Superior temporal gyrus (tissue), 1 donor: ENCODE measurements at regions not wholly inside any gene's neighbourhood (a gene's known extent, or its start where the extent isn't known, plus 50 kb on each side); places are given as distances from the start of the nearest gene placed in this dataset.

ENCODE experiments used
- DNase-seq: peaks from one replicate; pipeline ENCODE4 v3.0.0-alpha.2; 2016; ENCODE audit errors: extremely low spot score

DNA sequence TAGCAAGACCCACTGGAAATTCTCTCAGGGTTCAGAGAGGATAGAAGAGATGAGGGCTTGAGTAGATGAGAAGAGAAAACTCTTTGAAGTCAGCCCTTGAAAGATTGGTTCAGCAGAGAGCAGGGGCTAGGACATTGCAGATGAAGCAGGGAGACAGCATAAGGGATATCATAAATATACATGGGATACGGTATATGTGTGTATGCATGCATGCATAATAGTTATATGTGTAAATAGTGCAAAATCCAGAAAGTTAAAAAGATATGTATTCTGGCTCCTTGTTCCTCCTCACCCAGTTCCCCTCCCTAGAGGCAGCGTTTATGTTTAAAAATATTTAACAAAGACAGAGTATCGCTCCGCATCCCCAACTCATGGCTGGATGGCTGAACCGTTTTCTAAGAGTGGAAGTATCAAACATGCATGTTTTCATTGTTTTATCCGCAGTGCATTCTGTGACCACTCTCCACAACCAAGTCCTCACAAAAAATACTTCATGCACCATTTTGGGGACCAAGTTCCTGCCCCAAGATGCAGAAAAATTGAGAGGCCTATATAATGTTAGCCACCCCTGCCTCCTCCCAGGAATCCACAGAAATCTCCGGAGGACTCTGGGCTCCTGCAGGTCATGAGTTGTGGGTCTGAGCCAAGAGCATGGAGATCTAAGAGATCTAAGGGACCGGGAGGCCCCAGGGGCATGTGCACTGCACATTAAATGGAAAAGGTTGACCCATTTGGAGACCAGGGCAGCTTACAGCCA, 119.5 kb downstream of the MTX3 start:
- DNase-seq, result no peak

DNA sequence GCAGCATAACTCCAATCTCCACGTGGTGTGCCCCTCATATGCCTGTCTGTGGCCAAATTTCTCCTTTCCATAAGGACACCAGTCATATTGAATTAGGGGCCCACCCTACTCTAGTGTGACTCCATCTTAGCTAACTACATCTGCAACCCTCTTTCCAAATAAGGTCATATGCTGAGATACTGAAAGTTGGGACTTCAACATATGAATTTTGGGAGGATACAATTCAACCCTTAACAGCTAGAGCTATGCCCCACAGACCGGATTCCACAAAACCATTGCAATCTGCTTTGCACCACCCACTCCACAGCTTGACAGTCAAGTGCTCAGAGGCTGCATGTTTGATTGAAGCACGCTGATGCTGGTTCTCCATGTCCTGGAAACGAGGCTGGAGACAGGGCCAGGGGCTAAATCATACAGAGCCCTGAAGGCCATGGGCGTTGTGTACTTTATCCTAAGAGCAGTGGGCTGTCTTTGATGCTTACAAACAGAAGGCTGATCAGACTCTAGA, 122.8 kb downstream of the MTX3 start:
- DNase-seq, result no peak

DNA sequence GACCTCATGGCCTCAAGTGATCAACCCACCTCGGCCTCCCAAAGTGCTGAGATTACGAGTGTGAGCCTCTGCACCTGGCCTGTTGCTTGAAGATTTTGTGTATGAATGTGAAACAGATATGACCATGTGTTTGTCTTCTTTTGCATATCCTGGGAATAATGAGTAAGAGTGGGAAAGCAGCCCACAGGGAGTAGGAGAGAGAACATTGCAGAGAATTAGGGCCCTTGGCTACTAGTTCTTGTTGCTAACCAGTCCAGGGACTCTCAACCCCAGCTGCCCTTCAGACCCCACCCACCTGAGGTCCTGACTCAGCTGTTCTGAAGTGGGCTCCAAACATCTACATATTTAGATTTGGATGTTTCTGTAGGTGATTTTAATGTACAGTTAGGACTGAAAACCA, 125.5 kb downstream of the MTX3 start:
- no peak for DNase-seq

DNA sequence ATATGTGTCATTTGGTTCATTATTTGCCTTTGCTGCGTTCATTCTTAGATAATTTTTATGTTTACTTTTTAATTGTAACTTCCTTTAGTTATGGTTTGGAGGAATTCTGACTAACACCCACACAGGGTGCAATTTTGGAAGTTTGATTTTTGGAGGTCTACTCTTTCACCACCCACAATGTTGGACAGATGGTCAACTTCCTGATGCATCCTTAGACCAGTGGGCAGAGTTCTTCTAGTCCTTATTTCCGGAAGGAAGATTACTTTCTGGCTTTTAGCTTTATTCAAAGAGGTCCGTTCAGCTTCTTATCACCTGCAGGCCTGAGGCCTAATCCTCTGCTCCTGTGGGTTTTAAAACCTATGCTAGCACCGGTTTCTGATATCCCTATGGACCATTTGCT, 126.7 kb downstream of the MTX3 start:
- DNase-seq, result no peak

DNA sequence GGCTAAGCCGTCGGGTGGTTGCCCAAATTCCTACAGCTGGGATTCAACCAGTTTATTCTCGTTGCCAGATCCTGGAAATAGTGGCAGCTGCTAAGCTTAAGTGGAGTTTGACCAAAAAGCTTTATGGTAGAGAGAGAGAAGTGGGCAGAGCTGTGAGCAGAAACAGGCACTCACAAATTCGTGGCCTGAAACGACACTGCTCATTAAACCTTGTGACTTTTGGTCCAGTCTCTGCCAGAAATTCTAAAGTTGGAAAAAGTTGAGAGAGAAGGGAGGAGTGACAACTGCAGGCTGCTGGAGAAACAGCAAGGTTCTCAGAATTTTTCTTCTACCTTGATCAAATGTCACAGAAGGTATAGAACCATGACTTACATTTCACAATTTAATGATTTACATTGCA, 131.5 kb downstream of the MTX3 start:
- DNase-seq, result peak; percentile 29

DNA sequence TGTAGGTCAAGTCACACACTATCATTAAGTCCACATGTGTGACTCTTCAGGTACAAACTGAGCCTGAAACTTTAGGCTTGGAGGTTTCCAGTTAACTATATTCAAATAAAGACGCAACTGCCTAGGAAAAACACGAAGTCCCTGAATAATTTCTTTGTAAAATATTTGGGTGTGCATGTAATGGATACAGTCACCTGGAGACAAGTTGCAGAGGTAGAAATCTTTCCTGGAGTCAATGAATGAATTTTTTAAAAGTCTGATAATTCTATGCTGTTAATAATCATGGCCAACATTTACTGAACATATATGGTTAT, 132.7 kb downstream of the MTX3 start:
- no peak for DNase-seq

DNA sequence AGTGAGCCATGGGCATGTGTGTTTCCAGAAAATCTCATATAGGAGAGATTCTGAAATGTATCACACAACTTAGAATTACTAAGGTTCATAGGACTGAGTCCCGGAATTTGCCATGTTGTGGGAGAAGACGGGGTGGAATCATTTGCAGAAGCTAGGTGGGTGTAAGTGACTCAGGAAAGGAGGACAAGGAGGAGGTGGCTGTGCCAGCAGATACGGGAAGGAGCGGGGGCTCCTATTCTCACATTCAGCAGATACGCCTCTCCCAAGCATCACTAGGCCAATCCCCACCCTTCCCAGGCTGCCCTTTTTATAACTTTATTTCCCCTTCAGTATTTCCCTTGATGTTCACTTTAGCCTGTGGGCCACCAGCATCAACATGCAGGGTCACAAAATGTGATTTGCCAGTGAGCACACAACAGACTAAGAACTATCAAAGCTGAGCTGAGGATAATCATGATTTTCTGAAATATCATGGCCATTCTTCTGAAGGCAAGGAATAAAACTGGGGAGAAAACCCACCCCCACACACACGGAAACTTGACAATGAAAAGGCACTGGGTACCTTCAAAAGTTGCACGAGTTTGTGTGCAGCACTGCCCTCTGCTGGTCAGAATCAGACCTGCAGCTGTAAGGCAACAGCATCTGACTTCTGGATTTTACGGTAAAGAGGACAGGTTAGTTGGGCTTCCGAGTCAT, 133.2 kb downstream of the MTX3 start:
- DNase-seq, result peak; percentile 89

DNA sequence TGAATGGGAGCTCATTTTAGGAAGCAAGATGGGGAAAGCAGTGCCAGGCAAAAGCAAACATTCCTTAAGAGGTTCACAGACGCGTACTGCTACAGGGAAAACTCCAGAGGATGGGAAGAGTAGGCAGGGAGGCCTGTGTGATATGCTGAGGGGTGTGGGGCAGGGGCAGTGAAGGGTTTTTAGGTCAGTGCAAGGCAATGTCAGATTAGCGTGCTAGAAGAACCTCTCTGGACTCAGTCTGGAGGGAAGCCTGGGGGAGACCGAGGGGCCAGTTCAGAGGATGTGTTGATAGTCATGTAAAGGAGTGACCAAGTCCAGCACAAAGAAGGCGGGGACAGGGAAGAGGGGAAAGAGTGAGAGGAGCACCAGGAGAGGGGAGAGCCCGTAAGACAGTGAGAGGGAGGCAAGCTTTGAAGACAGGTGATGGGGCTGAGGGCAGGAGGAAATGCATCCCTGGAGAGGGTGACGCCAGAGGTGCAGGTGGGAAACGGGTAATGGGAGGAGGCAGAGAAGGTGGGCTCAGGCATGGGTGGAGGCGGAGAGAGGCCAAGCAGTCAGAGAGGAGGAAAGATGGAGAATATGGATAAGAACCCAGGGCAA, 134.5 kb downstream of the MTX3 start:
- no peak for DNase-seq

DNA sequence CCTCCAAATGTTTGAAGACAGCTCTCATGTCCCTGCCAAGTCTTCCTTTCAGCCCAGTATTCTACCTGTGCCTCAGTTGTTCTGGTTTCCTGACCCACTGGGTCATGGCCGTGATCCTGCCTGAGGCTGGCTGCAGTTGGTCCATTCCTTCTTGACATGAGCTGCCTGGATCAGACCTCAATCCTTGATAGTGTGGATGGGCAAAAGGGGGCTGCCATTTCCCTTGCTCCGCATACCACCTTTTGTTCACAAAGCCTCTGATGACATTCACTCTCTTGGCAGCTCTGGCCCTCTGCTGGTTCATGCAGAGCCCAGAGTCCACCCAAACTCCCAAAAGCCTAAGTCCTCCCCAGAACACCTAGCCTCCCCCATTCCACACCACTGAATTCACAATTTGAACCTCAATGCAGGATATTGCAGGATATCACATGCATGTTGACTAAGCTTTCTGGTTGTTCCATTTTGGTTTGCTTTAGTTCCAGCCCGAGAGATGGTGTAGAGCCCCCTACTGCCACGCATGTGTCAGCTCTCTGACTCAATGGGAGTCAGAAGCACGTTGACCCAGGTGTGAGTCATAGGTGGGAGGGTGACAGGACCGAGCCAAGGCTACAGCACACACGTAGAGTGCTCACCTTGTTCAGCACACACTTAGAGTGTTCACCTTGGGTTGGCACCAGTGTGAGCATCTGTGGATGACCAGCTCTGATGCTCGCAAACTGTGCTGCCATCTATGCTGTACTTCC, 137.2 kb downstream of the MTX3 start:
- DNase-seq, result no peak

DNA sequence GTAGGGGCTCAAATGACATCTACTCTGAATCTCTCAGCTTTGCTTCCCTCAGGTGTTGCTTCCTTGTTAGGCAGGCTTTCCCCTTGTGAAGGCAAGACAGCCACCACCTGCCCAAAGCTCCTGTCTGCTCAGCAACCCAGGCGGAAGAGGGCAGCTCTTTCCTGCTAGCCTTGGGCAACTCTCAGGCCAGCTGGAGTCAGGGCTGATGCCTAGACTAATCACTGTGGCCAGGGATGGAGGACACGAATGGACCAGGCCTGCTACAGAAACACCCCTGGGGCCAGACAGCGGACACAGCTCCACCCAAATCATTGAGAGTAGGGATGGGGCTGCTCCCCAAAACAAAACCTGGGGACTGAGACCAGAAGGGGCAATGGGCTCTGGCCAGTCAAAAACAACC, 138.0 kb downstream of the MTX3 start:
- DNase-seq, result no peak

DNA sequence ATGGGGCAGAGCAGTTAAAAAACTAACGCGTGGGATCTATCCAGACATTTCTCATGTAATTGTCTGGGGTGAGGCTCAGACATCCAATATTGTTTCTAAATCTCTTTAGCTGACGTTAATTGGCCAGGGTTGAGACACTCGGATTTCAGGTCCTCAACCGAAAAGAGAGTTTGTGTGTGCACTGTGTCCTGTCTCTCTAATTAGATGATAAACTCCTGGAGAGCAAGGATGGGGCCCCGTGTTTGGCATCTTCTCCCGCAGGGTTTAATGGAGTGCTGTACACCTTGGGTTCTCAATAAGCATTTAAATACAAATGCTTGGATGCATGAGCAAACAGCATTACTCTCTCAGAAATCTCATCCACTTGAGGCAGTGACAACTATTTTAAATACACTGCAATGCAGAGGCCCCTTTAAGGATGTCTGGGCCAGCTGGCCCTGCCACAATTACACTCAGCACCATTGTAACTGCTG, 139.6 kb downstream of the MTX3 start:
- no peak for DNase-seq

DNA sequence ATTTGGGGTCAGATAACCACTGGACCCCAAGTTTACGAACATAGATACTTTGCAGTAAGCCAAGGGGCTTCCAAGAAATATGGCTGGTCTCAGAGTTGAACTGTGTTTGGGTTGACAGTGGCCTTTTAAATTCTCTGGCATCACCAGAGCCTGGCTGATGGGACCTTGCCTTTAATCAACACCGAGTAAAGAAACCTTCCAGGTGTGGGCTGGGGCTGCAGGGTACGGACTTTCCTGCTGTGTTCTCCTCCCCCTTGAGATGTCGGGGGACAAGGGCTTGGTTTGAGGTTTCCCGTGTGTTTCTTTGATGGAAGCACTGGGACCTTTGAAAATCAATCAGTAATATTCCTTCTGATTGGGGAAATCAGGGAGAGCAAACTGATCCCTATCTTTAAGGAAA, 140.1 kb downstream of the MTX3 start:
- DNase-seq, result no peak

DNA sequence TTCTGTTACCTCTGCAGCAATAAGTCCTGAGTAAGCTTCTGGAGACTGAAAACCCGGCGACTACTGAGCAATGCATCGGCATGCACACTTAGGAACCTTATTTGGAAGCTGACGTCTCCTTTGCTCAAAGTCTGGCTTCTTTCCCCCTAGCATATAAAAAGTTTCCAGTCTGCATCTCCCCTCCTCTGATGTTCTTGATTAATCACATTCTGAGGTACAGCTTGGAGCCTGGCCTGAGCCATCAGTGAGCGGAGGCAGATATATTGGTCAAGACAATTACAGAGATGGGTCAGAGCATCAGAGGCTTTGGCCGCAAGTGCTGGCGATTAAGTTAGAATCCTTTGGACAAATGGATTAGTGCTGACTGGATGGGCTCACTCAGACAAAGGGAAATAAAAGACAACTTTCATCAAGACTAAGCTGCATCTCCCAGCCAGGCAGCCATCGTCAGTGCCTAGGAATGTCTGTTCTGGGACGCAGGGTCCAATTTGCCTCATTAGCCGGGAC, 140.7 kb downstream of the MTX3 start:
- no peak for DNase-seq

DNA sequence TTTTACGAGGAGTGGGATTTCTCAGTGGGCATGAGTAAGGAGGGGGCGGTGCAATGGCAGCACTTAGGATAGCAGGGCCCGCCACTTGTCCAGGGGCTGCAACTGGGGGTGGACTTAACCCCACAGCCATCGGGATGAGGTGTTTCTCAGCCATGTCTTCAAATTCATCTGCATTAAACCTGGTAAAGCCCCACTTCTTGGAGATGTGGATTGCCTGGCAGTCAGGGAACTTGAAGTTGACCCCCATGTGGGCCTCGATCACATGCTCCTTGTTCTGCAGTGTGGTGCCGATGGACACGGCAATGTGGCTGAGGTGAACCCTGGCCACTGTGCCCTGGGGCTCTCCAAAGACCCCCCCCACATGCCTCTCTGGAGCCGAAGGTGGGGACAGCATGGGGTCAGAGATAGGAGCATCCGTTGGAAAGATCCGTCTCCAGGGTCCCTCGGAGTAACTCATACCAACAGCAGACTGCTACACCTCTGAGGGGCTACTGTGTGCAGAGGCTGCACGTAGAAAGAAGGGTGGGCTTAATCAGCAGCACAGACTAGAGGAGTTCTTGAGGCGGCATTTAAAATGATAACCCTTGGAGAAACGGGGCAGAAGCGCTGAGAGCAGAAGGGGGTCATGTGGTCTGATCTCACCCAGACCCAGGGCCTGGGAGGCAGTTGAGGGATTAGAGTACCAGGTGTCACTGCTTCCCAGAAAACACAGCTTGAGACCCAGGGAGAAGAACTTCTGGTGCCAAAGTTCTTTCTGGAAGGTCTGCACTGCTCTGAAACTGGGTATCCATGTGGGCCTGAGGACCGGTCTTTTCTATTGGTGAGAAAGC, 141.4 kb downstream of the MTX3 start:
- DNase-seq, result no peak
